ENCODE measurements at regions not wholly inside any gene's neighbourhood (a gene's known extent, or its start where the extent isn't known, plus 50 kb on each side); places are given as distances from the start of the nearest gene placed in this dataset.

DNA sequence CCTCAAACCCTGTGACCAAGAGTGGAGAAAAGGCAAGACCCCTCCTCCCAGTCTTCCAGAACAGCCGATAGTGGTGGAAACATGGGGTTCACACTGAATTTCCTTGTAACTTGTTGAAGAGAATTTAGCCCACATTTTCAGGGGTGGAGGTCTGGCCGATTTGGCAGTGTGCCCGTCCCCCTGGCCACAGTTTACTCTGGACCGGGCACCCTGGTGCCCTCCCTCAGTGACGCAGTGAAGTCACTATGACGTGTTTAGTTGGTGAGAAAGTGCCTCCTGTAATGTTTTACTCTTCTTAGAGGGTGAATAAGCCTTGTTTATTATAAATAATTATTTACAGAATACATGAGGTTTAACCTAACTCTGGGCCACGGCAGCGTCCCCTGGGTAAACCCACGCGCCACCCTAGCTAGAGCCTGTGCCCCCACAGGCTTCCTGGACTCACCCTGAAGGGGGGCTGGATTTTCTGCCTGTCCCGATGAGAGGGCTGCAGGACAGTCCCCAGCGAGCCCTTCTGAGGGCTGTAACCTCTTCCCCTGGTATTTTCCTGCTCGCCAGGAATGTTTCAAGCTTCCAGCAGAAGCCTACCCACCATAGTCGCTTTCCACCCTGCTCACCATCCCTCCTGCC lies 316.9 kb downstream of the SEC14L1 start:
- in situ Hi-C loops (cut with MboI; ENCODE audit: low pct_unique_long_range_greater_than_20kb, low sequenced_read_pairs): no loop called here
- DNase-seq: no peak

DNA sequence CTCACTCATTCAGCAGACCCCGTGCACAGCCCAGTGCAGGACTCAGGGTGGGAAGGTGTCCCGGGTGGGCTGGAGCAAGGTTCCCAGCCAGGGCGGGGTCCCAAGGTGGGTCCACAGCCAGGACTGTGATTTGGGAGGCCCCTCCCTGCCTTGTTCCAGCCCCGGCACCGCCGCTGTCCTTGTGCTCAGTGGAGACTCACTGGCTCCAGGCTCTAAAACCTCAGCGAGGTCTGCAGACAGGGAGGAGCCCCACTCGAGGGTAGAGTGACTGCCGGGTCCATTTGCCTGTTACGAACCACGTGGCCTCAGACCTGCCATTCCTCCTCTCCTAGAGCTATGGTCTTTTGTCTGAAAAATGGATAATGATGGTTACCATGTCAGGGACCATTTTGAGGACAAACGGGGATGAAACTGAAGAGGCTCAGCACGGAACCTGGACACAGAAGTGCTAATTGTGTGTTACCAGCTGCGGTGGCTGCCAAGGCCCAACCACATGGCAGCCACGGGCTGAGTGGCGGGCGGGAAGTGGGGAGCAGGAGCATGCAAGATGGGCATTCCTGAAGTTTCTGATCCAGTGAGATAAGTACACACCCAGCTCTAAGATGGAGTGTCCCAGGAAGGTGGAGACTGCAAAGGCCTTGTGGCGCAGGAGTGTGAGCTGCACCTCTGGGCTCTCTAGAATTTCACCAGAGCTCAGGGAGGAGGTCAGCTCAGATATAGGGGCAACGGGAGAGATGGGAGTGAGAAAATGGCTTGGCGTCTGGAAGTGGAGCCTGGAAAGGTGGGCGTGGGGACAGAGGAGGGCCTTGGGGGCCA lies 317.6 kb downstream of the SEC14L1 start:
- no peak for DNase-seq
- in situ Hi-C loops (cut with MboI; ENCODE audit: low pct_unique_long_range_greater_than_20kb, low sequenced_read_pairs): no loop called here

DNA sequence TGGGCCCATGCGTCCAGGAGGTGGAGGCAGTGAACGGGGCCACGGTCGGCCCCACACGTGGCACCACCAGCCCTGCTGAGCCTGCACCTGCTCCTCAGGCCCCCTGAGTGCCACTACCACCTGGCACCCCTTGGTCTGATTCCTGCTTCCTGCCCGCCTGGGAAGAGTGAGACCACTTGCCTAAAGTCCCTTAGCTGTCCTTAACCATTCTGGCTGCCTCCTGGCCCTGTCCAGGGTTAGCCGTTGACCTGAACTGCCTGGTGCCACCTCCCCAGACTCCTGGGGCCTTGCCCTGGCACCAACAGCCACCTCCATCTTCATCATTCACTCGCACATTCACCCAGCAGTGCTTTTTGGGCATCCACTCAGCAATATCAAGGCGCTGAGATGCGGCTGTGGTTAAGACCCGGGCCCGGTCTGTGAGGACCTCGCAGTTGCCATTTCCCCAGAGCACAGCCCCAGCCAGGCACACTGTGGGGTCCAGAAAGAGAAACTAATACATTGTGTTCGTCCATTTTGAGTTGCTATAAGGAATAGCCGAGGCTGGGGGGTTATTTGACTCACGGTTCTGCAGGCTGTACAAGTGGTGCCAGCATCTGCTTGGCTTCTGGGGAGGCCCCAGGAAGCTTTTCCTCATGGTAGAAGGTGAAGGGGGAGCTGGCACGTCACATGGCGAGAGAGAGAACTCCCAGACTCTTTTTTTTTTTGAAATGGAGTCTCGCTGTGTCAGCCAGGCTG lies 318.4 kb downstream of the SEC14L1 start:
- DNase-seq: no peak

DNA sequence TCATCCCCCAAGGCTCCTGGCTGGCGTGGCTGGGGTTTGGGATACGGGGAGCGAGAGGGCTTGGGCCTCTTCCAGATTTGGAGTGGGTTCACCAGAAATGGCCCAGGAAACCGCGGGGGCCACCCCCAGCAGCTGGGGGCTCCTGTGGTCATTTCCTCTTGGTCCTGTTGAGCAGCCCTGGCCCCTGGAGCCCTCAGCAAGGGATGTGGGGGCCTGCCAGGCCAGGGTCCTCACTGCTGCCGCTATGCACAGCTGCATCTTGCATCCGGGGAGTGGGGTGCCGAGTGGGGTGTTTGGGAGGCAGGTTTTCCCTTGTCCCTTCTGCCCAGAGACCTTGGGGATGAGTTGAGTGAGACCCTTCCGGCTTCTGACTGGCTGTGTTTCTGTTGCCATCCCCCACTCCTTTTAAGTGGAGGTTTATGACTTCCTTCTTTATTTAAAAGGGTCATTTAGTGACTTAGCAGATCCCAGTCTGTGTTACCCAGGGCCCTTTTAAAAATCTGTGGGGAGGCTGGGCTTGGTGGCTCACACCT lies 319.8 kb downstream of the SEC14L1 start:
- in situ Hi-C loops (cut with MboI; ENCODE audit: low pct_unique_long_range_greater_than_20kb, low sequenced_read_pairs): no loop called here
- DNase-seq: peak; percentile 84

More for the DNA sequence above, 318.4 kb downstream of the SEC14L1 start:
- in situ Hi-C loops (cut with MboI; ENCODE audit: low pct_unique_long_range_greater_than_20kb, low sequenced_read_pairs): no loop called here

DNA sequence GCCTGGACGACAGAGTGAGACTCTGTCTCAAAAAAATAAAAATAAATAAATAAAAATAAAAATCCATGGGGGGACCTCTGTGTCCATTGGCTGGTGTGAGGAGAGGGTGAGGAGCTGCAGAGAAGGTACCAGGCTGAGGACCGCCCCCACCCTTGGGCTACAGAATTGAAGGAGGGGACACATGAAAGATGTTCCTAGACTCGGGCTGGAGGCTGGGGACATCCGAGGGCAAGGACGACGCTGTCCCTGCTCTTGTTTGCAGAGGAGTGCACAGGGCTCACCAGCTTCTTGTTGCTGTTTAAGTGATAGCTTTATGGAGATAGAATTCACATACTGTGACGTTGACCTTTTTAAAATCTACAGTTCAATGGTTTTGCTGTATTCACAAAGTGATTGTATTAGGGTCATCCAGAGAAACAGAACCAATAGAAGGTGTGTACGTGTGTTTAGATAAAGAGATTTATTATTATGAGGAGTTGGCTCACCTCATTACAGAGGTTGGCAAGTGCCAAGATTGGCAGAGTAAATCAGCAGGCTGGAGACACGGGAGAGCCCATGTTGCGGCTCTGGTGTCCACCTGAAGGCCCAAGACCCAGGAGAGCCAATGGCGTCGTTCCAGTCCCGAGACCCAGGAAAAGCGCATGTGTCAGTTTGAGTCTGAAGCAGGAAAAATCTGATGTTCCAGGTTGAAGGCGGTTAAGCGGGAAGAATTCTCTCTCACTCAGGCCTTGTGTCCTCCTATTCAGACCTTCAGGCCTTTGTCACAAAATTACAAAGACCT lies 320.7 kb downstream of the SEC14L1 start:
- in situ Hi-C loops (cut with MboI; ENCODE audit: low pct_unique_long_range_greater_than_20kb, low sequenced_read_pairs): no loop called here
- DNase-seq: no peak

DNA sequence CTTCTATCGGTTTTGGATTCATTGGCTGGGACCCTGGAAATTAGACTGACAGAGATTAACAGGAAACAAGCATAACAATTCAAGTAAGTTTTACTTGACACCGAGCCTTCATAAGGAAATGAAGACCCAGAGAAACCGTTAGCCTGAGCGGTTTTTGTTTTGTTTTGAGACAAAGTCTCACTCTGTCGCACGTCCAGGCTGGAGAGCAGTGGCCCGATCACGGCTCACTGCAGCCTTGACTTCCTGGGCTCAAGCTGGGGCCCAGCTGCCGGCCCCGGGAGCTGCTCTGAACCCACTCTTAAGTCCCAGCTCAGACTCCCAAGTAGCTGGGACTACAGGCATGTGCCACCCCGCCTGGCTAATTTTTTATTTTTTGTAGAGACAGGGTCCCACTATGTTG lies 321.3 kb downstream of the SEC14L1 start:
- in situ Hi-C loops (cut with MboI; ENCODE audit: low pct_unique_long_range_greater_than_20kb, low sequenced_read_pairs): no loop called here
- DNase-seq: no peak

DNA sequence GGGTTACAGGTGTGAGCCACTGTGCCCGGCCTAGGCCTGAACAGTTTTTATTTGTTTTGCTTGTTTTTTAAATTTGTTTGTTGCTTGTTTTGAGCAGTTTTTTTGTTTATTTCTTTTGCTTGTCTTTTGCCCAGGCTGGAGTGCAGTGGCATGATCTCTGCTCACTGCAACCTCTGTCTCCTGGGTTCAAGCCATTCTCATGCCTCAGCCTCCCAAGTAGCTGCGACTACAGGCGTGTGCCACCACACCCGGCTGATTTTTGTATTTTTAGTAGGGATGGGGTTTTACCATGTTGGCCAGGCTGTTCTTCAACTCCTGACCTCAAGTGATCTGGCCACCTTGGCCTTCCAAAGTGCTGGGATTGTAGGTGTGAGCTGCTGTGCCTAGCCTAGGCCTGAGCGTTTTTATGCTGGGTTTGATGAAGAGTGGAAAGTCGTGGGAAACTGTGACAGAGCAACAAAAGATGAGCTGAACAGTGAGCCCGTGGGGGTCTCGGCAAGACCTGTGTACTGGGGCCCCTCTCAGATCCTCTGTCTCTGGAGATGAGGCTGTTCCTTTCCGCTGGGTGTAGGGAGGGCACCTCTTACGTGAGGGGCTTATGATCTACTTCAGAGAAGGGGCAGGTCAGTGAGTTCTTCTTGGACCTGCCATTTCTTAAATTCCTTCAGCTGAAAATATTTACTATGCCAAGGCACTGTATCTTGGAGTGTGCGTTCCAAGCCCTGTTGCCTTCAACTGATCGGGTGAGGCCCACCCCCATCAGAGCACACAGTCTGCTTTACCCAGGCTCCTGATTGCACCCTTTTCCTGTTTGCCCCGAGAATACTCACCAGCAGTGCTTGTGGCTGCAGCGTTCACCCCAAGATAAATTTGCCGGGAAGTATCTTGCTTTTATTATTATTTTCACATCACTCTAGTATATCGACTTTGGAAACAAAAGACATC lies 322.1 kb downstream of the SEC14L1 start:
- in situ Hi-C loops (cut with MboI; ENCODE audit: low pct_unique_long_range_greater_than_20kb, low sequenced_read_pairs): no loop called here
- DNase-seq: no peak

DNA sequence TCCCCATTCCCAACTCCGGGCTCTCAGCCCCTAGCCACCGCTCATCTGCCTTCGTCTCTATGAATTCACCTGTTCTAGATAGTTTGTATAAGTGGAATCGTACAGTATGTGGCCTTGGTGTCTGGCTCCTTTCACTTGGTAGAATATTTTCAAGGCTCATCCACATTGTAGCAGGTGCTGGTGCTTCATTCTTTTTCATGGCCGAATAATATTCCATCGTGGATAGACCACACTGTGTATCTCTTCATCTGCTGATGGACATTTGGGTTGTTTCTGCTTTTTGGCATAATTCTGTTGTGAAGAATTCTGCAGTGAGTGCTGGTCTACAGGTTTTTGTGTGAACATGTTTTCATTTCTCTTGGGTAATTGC lies 324.2 kb downstream of the SEC14L1 start:
- in situ Hi-C loops (cut with MboI; ENCODE audit: low pct_unique_long_range_greater_than_20kb, low sequenced_read_pairs): no loop called here
- DNase-seq: no peak

DNA sequence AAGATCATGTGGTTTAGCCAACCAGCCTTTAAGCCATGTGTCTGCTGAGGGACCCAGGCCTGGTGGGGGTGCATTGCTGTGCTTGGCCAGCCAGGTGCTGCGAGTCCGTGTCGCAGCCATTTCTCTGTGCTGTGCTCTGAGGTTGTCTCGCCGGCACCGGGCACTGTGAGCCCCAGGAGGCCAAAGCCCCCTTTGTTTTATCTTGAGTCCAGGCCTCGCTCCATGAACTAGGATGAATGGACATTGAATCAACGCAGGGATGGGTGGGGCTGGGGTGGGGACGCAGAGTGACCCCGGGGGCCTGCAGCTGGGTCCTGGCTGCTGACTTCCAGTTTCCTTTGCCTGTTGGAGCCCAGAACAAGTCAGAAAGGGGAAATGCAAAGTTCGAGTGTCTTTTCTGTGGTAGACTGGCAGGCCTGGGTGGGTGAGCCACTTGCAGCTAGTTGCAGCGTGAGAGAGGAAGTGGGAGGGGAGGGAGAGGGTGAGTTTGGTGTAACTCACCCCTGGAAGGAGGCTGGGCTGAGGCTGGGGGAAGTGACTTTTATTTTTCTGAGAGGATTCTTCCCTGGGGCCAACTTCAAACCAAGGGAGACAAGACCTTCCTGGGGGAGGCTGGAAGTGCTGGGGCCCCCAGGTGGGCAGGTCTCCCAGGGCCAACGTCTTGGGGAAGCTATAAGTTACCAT lies 324.7 kb downstream of the SEC14L1 start:
- DNase-seq: peak; percentile 94
- in situ Hi-C loops (cut with MboI; ENCODE audit: low pct_unique_long_range_greater_than_20kb, low sequenced_read_pairs): no loop called here

DNA sequence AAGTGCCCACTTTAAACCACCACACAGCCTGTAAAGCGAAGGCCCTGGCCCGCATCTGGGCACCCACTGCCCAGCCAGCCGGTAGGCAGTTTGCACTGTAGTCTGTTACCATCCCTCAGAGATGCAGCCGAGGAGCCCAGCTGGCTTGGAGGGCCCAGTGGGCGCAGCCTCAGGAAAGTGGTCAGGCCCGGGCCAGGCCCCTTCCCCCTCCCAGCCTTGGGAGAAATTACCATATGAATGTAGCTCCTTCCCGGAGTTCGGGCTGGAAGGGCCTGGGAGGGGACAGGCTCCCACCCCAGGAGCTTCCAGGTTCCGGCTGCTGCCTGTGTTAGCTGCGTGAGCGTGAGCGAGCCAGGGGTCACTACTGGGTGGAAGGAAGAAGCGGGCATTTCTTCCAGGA lies 325.4 kb downstream of the SEC14L1 start:
- DNase-seq: no peak
- in situ Hi-C loops (cut with MboI; ENCODE audit: low pct_unique_long_range_greater_than_20kb, low sequenced_read_pairs): no loop called here

DNA sequence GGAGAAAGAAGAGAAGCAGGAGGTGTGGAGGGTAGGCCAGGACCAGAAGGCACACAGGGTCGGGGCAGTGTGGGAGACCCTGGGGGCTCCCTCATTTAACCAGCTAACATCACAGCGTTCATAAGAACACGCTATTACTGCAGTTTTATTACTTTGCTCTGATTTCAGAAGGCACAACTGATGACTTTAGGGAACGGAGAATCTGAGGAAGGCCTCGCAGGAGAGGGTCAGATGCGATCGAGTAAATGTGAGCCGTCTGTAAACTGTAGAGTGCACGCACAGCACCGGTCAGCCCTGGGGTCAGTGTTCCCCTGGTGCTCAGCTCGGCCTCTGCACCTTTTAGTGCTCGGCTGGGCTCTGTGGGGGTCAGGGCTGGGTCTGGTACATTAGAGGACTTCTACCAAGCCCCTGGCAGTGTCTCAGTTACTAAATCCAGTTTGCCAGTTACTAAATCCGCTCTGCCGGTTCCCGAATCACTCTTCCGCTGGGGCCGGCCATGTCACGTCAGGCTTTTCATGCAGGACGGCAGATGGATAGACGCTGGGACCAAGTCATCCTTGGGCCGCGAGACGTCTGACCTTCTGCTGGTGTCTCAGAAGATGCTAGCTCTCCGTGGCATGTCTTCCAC lies 325.9 kb downstream of the SEC14L1 start:
- in situ Hi-C loops (cut with MboI; ENCODE audit: low pct_unique_long_range_greater_than_20kb, low sequenced_read_pairs): no loop called here
- DNase-seq: no peak

DNA sequence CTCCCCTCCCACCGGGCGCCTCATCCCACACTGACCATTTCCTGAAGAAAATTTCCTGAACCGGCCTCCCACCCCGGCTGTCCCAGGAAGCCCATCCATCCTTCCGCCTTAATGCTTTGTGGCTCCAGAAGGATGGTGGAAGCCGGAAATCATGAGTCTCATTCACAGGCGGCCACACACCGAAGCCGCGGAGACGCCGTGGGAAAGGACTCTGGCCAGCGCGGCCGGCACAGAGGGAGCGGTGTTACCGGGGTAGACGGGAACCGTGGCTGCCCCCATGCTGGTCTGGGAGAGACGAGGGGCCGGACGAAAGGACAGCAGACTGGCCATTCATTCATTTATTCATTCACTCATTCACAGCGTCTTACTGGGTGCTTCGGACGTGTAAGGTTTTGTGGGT lies 326.8 kb downstream of the SEC14L1 start:
- no peak for DNase-seq
- in situ Hi-C loops (cut with MboI; ENCODE audit: low pct_unique_long_range_greater_than_20kb, low sequenced_read_pairs): no loop called here

DNA sequence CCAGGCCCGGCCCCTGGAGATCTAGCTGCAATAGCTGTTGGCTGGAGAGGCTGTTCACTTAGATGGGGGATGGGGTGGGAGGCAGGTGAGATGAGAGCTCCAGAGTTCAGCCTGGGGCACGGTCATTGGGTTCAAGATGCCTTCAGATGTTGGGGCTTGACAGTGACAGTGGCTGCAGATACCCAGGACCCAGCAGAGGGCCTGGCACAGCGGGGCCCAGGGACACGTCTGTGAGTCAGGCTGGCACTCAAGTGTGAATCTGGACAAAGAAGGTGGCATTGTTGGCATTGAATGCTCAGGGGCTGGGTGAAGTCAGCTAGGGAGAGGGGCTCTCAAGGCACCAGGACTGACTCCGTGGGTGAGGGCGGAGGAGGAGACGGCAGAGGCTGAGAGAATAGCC lies 328.1 kb downstream of the SEC14L1 start:
- no peak for DNase-seq
- in situ Hi-C loops (cut with MboI; ENCODE audit: low pct_unique_long_range_greater_than_20kb, low sequenced_read_pairs): no loop called here

DNA sequence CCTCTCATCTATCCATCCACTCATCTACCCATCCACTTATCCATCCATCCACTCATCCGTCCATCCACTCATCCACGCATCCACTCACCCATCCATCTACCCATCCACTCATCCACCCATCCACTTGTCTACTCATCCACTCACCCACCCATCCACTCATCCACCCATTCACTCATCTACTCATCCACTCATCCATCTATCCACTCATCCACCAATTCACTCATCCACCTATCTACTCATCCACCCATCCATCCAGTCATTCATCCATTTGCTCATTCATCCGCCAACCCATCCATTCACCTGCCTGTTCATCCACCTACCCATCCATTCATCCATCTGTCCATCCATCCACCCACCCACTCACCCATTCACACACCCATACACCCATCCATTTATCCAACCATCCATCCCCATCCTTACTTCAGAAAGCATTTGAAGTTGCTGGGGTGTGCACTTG lies 329.6 kb downstream of the SEC14L1 start:
- in situ Hi-C loops (cut with MboI; ENCODE audit: low pct_unique_long_range_greater_than_20kb, low sequenced_read_pairs): no loop called here

DNA sequence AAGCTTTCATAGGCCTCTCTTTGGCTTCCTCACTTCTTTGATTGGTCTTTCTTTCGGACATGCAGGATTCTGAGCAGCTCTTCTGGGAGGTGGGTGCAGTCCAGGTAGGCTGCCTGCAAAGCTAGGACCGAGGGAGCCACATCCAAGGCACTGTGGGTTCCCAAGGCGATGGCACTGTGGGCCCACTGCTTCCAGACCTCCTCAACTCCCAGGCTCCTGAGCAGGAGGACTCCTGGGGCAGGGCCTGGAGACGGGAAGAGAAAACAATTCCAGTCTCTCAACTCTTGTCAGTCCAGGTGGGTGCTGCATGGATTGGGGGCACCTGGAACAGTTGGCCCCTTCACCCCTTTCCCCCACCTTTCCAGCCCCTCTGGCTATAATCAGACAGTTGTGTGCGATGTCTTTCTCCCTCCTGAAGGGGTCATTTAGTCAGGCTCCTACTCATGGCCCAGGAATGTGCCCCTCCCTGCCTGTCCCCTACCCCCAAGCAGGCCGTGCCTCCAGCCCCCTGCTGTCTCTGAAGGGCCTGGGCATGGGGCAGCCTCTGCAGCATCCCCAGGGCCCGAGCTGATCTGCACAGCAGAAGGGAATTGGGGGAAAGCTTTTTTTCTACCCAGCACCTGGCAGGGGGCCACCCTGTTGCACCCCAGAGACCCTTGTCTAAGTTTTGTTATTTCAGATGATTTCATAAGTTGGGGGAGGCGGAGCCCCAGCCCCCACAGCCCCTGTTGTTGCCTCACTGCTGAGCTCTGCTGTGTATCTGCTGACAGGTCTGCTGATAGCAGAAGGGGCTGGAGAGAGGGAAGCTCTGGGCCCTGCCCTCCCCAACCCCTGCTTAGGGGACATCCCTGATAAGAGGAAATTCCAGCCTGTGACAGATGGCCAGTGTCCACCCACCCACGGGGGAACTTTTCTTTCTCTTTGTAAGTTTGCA lies 330.3 kb downstream of the SEC14L1 start:
- DNase-seq: no peak
- in situ Hi-C loops (cut with MboI; ENCODE audit: low pct_unique_long_range_greater_than_20kb, low sequenced_read_pairs): no loop called here

More for the DNA sequence above, 329.6 kb downstream of the SEC14L1 start:
- no peak for DNase-seq

DNA sequence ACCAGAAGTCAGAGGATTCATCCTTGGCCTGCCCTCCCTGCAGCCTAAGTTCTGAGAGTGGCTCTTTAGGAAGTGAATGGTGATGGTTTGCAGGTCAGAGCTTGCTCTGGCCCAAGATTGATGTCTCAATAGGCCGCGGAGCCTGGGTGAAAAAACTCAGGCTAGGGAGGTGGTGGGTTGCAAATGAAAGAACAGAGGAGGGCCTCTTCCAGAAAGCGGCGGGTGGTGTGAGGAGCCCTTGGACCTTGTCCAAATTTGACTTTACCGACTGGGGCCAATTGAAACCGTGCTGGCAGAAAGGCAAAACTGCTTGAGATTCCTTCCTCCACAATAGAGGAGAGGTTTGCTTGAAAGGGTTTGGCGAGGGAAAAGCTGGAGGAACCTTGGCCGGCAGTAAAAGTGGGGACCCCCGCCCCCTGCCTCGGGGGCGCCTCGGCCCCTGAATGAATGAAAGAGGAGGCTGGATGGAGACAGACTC lies 331.3 kb downstream of the SEC14L1 start:
- DNase-seq: peak; percentile 26
- in situ Hi-C loops (cut with MboI; ENCODE audit: low pct_unique_long_range_greater_than_20kb, low sequenced_read_pairs): no loop called here
